ENCODE measurements at regions not wholly inside any gene's neighbourhood (a gene's known extent, or its start where the extent isn't known, plus 50 kb on each side); places are given as distances from the start of the nearest gene placed in this dataset.

GRCh38 chr2:150135223-150135883, 352.1 kb downstream of the RND3 start:
- no peak overlapping the region for H3K4me3 ChIP-seq (ENCODE audit: low read length)
- H3K36me3 ChIP-seq (replicated peaks; ENCODE audit: low read depth, low read length) = no peaks in the 10 kb centered on the region
- H3K9me3 ChIP-seq (ENCODE audit: insufficient read depth, low read length) = no peaks in the 10 kb centered on the region
- H3K9ac ChIP-seq (ENCODE audit: low read length) = no peak overlapping the region
- H3K27me3 ChIP-seq (ENCODE audit: low read depth, low read length) = peaks cover 3% of the 10 kb centered on the region; the same call in 1 of the 2 replicates
- no peak overlapping the region for H3K4me2 ChIP-seq (ENCODE audit: low read length)
- no peaks in the 10 kb centered on the region for H3K79me2 ChIP-seq (ENCODE audit: low read length)
- peaks cover 10% of the 10 kb centered on the region for H3K4me1 ChIP-seq (ENCODE audit: low read length)
- TF ChIP-seq CTCF (IDR thresholded peaks at IDR 0.05; ENCODE audit: low read depth, low read length) (no peak), EZH2phosphoT487 (IDR thresholded peaks at IDR 0.05; ENCODE audit: low read depth) (no peak)
- no peaks in the 10 kb centered on the region for H4K20me1 ChIP-seq (ENCODE audit: insufficient read depth, low read length)
- H2AFZ ChIP-seq (ENCODE audit: low read depth, low read length) = no peak overlapping the region
- H3K27ac ChIP-seq (ENCODE audit: low read length) = no peak overlapping the region

- Histone ChIP-seq H3K9ac (ENCODE audit: low read length) (no peak overlapping the region), H4K20me1 (ENCODE audit: insufficient read depth, low read length) (no peaks in the 10 kb centered on the region), H3K27me3 (ENCODE audit: low read depth, low read length) (peaks cover 3% of the 10 kb centered on the region; the same call in 1 of the 2 replicates), H3K4me1 (ENCODE audit: low read length) (peaks cover 10% of the 10 kb centered on the region), H3K4me3 (ENCODE audit: low read length) (no peak overlapping the region), H3K36me3 (replicated peaks; ENCODE audit: low read depth, low read length) (no peaks in the 10 kb centered on the region), H3K4me2 (ENCODE audit: low read length) (no peak overlapping the region), H2AFZ (ENCODE audit: low read depth, low read length) (no peak overlapping the region), H3K27ac (ENCODE audit: low read length) (no peak overlapping the region), H3K79me2 (ENCODE audit: low read length) (no peaks in the 10 kb centered on the region), H3K9me3 (ENCODE audit: insufficient read depth, low read length) (no peaks in the 10 kb centered on the region)
- TF ChIP-seq CTCF (IDR thresholded peaks at IDR 0.05; ENCODE audit: low read depth, low read length) (no peak), EZH2phosphoT487 (IDR thresholded peaks at IDR 0.05; ENCODE audit: low read depth) (no peak)
Measured at GRCh38 chr2:150134223-150134857, 353.1 kb downstream of the RND3 start.

- peaks cover 3% of the 10 kb centered on the region; the same call in 1 of the 2 replicates for H3K27me3 ChIP-seq (ENCODE audit: low read depth, low read length)
- TF ChIP-seq CTCF (IDR thresholded peaks at IDR 0.05; ENCODE audit: low read depth, low read length) = no peak
- no peak for TF ChIP-seq EZH2phosphoT487 (IDR thresholded peaks at IDR 0.05; ENCODE audit: low read depth)
- H3K9me3 ChIP-seq (ENCODE audit: insufficient read depth, low read length) = 0 out of 2 replicates have a peak, but pooled peaks cover 4% of the 10 kb centered on the region
- peak overlapping the region; percentile 23; the same call in 1 of the 2 replicates for H3K4me2 ChIP-seq (ENCODE audit: low read length)
- no peaks in the 10 kb centered on the region for H3K36me3 ChIP-seq (replicated peaks; ENCODE audit: low read depth, low read length)
- no peak overlapping the region for H2AFZ ChIP-seq (ENCODE audit: low read depth, low read length)
- H3K4me1 ChIP-seq (ENCODE audit: low read length) = peaks cover 10% of the 10 kb centered on the region
- no peaks in the 10 kb centered on the region for H4K20me1 ChIP-seq (ENCODE audit: insufficient read depth, low read length)
- no peak overlapping the region for H3K27ac ChIP-seq (ENCODE audit: low read length)
- no peaks in the 10 kb centered on the region for H3K79me2 ChIP-seq (ENCODE audit: low read length)
- H3K4me3 ChIP-seq (ENCODE audit: low read length) = no peak overlapping the region
- H3K9ac ChIP-seq (ENCODE audit: low read length) = no peak overlapping the region
Measured at GRCh38 chr2:150133623-150134022, 353.8 kb downstream of the RND3 start.

DNA sequence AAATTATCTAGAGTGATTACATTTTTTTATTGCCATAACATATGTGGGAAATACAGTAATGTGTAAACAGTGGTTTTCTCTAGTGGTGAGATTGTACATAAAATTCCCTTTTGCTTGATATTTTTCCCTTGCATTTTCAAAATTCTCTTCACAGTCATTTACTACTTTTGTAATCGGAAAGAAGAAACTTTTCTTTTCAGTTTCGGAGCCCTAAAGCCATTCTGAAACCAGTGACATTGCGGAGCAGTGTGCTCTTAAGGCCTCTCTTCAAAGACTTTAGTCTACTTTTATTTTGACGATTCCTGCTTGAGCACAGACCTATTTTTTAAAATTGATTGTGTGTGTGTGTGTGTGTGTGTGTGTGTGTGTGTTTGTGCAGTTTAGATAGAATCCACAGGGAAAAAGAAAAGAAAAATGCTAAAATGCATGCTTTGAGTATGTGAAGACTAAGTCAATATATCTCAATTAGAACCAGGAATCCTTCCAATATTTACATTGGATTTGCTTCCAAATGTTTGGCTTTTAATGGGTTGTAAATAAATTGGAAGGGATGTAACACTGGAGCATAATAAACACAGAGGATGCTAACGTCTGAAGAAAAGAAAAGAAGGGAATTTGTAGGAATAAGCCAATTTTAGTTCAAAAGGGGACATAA, 357.4 kb downstream of the RND3 start:
- no peaks in the 10 kb centered on the region for H3K79me2 ChIP-seq (ENCODE audit: low read length)
- no peak overlapping the region for H3K4me2 ChIP-seq (ENCODE audit: low read length)
- H3K4me1 ChIP-seq (ENCODE audit: low read length) = peaks cover 25% of the 10 kb centered on the region
- peaks cover 1% of the 10 kb centered on the region; the same call in 1 of the 2 replicates for H3K27me3 ChIP-seq (ENCODE audit: low read depth, low read length)
- H2AFZ ChIP-seq (ENCODE audit: low read depth, low read length) = no peak overlapping the region
- TF ChIP-seq EZH2phosphoT487 (IDR thresholded peaks at IDR 0.05; ENCODE audit: low read depth) (no peak), CTCF (IDR thresholded peaks at IDR 0.05; ENCODE audit: low read depth, low read length) (no peak)
- no peaks in the 10 kb centered on the region for H3K36me3 ChIP-seq (replicated peaks; ENCODE audit: low read depth, low read length)
- H3K9ac ChIP-seq (ENCODE audit: low read length) = no peak overlapping the region
- 0 out of 2 replicates have a peak, but pooled peaks cover 4% of the 10 kb centered on the region for H3K9me3 ChIP-seq (ENCODE audit: insufficient read depth, low read length)
- no peak overlapping the region for H3K27ac ChIP-seq (ENCODE audit: low read length)
- H3K4me3 ChIP-seq (ENCODE audit: low read length) = no peak overlapping the region
- H4K20me1 ChIP-seq (ENCODE audit: insufficient read depth, low read length) = no peaks in the 10 kb centered on the region
